ACC112 (cell line): ENCODE measurements at regions not wholly inside any gene's neighbourhood (a gene's known extent, or its start where the extent isn't known, plus 50 kb on each side); places are given as distances from the start of the nearest gene placed in this dataset.
"Not testable (repeated sequence)": the region's sequence is repeated elsewhere in the genome, so short reads cannot be mapped to it uniquely, and the experiment has no call there.

Source experiments
- H2AFZ ChIP-seq: fragments of 200-600 bp; sonication (generic); one replicate; pipeline ENCODE4 v1.6.0; 2017; ENCODE audit warnings: antibody characterized with exemption, low read length; ENCODE audit not compliant: unreplicated experiment
- H3K27ac ChIP-seq: fragments of 200-600 bp; sonication (generic); 2 replicates; pipeline ENCODE4 v1.5.1; 2014; ENCODE audit warnings: low read depth, mild to moderate bottlenecking, antibody characterized with exemption, low read length, moderate library complexity
- H3K27me3 ChIP-seq: fragments of 200-600 bp; sonication (generic); 2 replicates; pipeline ENCODE4 v1.6.1; 2014; ENCODE audit warnings: mild to moderate bottlenecking, antibody characterized with exemption, low read length, moderate library complexity, mixed read lengths; ENCODE audit not compliant: insufficient read depth
- H3K36me3 ChIP-seq: fragments of 200-600 bp; sonication (generic); 2 replicates; pipeline ENCODE4 v1.6.1; 2016; ENCODE audit warnings: mild to moderate bottlenecking, antibody characterized with exemption, low read length, moderate library complexity, mixed read lengths; ENCODE audit not compliant: insufficient read depth
- H3K4me1 ChIP-seq: fragments of 200-600 bp; sonication (generic); one replicate; pipeline ENCODE4 v1.6.1; 2016; ENCODE audit warnings: low read length, mixed read lengths; ENCODE audit not compliant: insufficient read depth, unreplicated experiment, control insufficient read depth
- H3K4me3 ChIP-seq: fragments of 200-600 bp; sonication (generic); 2 replicates; pipeline ENCODE4 v1.5.1; 2014; ENCODE audit warnings: mild to moderate bottlenecking, low read depth, low read length
- H3K79me2 ChIP-seq: fragments of 200-600 bp; sonication (generic); one replicate; pipeline ENCODE4 v1.6.0; 2016; ENCODE audit warnings: low read length; ENCODE audit not compliant: control insufficient read depth, unreplicated experiment, insufficient read depth

- no peaks in the 10 kb centered on the region for H3K36me3 ChIP-seq
- peaks cover 63% of the 10 kb centered on the region for H3K27me3 ChIP-seq
- no peaks in the 10 kb centered on the region for H3K4me1 ChIP-seq
- no peaks in the 10 kb centered on the region for H3K79me2 ChIP-seq
- no peak overlapping the region for H3K27ac ChIP-seq
- H3K4me3 ChIP-seq = no peak overlapping the region
- H2AFZ ChIP-seq = no peak overlapping the region
Measured at GRCh38 chr10:63822496-63822895, 301.3 kb downstream of the REEP3 start.

GRCh38 chr10:63825111-63825510, 303.9 kb downstream of the REEP3 start:
- H3K27me3 ChIP-seq = peaks cover 66% of the 10 kb centered on the region
- H3K4me3 ChIP-seq = no peak overlapping the region
- no peak overlapping the region for H2AFZ ChIP-seq
- H3K4me1 ChIP-seq = no peaks in the 10 kb centered on the region
- no peaks in the 10 kb centered on the region for H3K36me3 ChIP-seq
- no peak overlapping the region for H3K27ac ChIP-seq
- no peaks in the 10 kb centered on the region for H3K79me2 ChIP-seq

DNA sequence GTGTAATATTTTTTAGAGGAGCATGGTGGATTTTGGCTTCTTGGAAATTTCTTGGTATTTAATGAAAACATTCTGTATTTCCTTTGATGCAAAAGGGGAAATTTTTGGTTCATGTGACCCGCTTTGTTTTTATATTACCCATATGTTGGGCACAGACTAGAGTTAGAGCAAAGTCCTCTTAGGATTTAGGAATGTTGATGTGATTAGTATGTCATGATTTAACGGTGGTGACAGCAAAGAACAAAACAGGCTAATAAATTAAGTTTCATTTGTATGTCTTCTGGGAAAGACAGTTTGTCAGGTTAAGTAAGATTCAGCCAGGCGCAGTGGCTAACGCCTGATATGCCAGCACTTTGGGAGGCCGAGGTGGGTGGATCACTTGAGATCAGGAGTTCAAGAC, 304.6 kb downstream of the REEP3 start:
- Histone ChIP-seq H3K27me3 (peaks cover 72% of the 10 kb centered on the region), H2AFZ (no peak overlapping the region), H3K27ac (no peak overlapping the region), H3K79me2 (no peaks in the 10 kb centered on the region), H3K4me3 (no peak overlapping the region), H3K36me3 (no peaks in the 10 kb centered on the region), H3K4me1 (no peaks in the 10 kb centered on the region)

- peaks cover 66% of the 10 kb centered on the region for H3K27me3 ChIP-seq
- H3K4me1 ChIP-seq, H2AFZ ChIP-seq, H3K27ac ChIP-seq, H3K4me3 ChIP-seq, H3K36me3 ChIP-seq, H3K79me2 ChIP-seq: not testable (repeated sequence)
Measured at GRCh38 chr10:63827018-63827417, 305.8 kb downstream of the REEP3 start.

DNA sequence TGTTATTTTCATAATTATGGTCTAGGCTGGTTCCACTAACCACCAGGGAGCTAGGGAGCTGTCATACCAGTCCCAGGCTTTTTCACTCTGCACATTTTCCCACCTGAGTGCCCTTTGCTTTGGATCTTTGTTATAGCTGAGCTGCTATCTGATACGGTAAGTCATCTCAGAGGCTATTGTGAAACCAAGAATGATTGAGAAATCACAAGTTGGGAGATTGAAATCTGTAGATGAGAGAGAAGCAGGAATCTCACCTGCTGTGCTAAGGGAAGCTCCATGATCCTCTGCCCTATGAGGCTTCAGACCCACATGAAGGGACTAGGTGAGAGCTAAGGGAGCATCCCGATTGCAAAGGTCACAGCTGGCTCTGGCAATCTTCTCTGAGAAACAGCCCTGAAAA, 307.8 kb downstream of the REEP3 start:
- no peak overlapping the region for H3K4me3 ChIP-seq
- H2AFZ ChIP-seq = no peak overlapping the region
- H3K4me1 ChIP-seq = no peaks in the 10 kb centered on the region

GRCh38 chr10:63829573-63830149, 308.5 kb downstream of the REEP3 start:
- H3K4me1 ChIP-seq = no peaks in the 10 kb centered on the region
- H3K27me3 ChIP-seq = peaks cover 51% of the 10 kb centered on the region
- H3K27ac ChIP-seq = no peak overlapping the region
- H3K36me3 ChIP-seq = no peaks in the 10 kb centered on the region
- no peaks in the 10 kb centered on the region for H3K79me2 ChIP-seq
- no peak overlapping the region for H2AFZ ChIP-seq
- no peak overlapping the region for H3K4me3 ChIP-seq

More for the DNA sequence above, 307.8 kb downstream of the REEP3 start:
- Histone ChIP-seq H3K27ac (no peak overlapping the region), H3K36me3 (no peaks in the 10 kb centered on the region), H3K27me3 (peaks cover 50% of the 10 kb centered on the region), H3K79me2 (no peaks in the 10 kb centered on the region)

DNA sequence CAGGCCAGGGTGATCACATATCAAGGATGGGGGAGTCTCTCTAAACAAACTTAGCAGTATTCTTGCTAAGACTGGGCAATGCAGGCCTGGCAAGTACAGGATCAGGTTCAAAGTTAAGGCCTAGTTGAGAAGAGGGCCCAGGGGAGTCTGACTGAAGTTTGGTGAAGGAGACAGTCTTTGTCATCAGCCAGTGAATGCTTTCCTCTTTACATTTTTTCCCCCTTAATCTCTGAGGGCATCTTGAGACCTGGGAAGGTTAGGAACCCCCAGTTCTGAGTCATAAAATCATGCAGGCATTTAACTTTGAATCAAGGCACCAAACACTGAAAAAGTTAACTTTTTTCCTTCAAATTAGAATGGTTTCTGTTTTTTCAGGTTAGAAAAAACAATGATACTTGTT, 311.5 kb downstream of the REEP3 start:
- Histone ChIP-seq H3K4me3 (no peak overlapping the region), H3K27me3 (peaks cover 51% of the 10 kb centered on the region), H2AFZ (no peak overlapping the region), H3K4me1 (no peaks in the 10 kb centered on the region), H3K27ac (no peak overlapping the region), H3K79me2 (no peaks in the 10 kb centered on the region), H3K36me3 (no peaks in the 10 kb centered on the region)

- H3K79me2 ChIP-seq = no peaks in the 10 kb centered on the region
- no peak overlapping the region for H3K27ac ChIP-seq
- H2AFZ ChIP-seq = no peak overlapping the region
- no peak overlapping the region for H3K4me3 ChIP-seq
- H3K27me3 ChIP-seq = peaks cover 53% of the 10 kb centered on the region
- no peaks in the 10 kb centered on the region for H3K36me3 ChIP-seq
- no peaks in the 10 kb centered on the region for H3K4me1 ChIP-seq
Measured at GRCh38 chr10:63833411-63834060, 312.3 kb downstream of the REEP3 start.

DNA sequence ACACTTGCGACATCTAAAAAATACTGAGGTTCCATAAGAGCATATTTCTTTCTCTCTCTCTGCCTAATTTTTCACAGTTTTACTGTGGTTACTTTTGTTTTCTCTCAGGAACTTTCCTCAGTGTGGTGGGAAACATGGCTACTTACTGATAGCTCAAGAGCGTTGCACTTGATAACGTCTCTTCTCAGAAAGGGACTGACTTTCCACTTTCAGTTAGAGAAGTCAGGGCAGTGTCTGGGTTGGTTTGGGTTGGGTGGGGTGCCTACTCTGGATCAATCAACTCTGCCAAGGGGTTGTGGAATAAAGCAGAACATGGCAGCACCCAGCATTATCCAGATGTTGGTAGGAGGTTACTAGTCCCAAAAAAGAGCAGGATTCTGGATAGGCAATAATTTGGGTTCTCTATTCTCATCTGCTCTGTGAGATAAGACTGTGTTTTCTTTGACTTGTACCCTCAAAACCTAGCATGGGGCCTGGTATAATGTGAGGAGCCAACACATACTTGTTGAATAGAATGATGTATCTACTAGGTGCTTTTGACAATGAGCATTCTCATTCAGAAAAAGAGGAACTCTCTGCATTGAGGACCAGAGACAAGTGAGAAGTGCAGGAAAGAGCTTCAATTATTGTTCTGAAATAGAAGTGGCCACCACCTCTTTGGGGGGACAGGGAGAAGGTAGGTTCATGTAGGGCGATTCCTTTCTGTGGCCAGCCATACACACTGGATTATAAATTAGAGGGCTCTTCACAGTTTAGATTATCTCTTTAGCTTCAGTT, 315.7 kb downstream of the REEP3 start:
- H3K36me3 ChIP-seq = no peaks in the 10 kb centered on the region
- H3K27me3 ChIP-seq = peaks cover 62% of the 10 kb centered on the region
- no peaks in the 10 kb centered on the region for H3K79me2 ChIP-seq
- no peaks in the 10 kb centered on the region for H3K4me1 ChIP-seq
- no peak overlapping the region for H3K4me3 ChIP-seq
- H3K27ac ChIP-seq = no peak overlapping the region
- no peak overlapping the region for H2AFZ ChIP-seq

DNA sequence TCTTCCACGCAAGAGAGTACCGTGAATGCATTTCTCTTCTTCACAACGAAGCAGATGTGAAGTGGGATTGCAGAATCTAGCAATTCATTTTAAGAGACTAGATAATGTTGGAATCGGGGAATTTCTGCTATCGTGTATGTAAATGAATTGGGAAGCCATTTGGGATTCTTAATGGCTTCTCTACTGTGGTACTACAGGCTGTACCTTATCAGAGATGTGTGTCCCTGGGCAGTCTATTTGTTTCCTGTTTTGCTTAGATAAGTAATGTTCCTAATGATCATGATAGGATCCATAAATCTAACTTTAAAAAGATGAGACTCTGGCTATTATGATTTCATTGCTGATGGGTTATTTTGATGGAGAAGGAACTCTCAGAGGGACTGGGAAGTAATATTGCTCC, 320.6 kb downstream of the REEP3 start:
- no peaks in the 10 kb centered on the region for H3K4me1 ChIP-seq
- H3K36me3 ChIP-seq = no peaks in the 10 kb centered on the region
- H3K79me2 ChIP-seq = no peaks in the 10 kb centered on the region
- no peak overlapping the region for H2AFZ ChIP-seq
- H3K27ac ChIP-seq = no peak overlapping the region
- peaks cover 77% of the 10 kb centered on the region for H3K27me3 ChIP-seq
- no peak overlapping the region for H3K4me3 ChIP-seq

GRCh38 chr10:63843107-63843506, 321.9 kb downstream of the REEP3 start:
- Histone ChIP-seq H3K27me3 (peaks cover 72% of the 10 kb centered on the region), H3K27ac (no peak overlapping the region), H3K79me2 (no peaks in the 10 kb centered on the region), H2AFZ (no peak overlapping the region), H3K36me3 (no peaks in the 10 kb centered on the region), H3K4me3 (no peak overlapping the region), H3K4me1 (no peaks in the 10 kb centered on the region)
